C4-2B (cell line): ENCODE measurements at regions not wholly inside any gene's neighbourhood (a gene's known extent, or its start where the extent isn't known, plus 50 kb on each side); places are given as distances from the start of the nearest gene placed in this dataset.

Source experiments
- H3K27ac ChIP-seq: fragments of 450-650 bp; 2 replicates; pipeline ENCODE4 v1.5.1; 2017
- CTCF ChIP-seq: fragments of 450-650 bp; conservative IDR thresholded peaks from 2 replicates; pipeline ENCODE4 v1.5.1; 2017; ENCODE audit warnings: mild to moderate bottlenecking
- ZFX ChIP-seq: fragments of 450-650 bp; IDR thresholded peaks from 2 replicates; pipeline ENCODE4 v1.6.1; 2017

GRCh38 chr17:72366626-72367025 lies 245.8 kb downstream of the SOX9 start:
- TF ChIP-seq ZFX, result no peak
- no peak for TF ChIP-seq CTCF
- H3K27ac ChIP-seq, result no peak overlapping the region

- TF ChIP-seq CTCF, result no peak
- TF ChIP-seq ZFX, result no peak
- H3K27ac ChIP-seq, result no peak overlapping the region
Observed at GRCh38 chr17:72368191-72368590, 247.4 kb downstream of the SOX9 start.

- no peak overlapping the region for H3K27ac ChIP-seq
- TF ChIP-seq CTCF, result no peak
- TF ChIP-seq ZFX, result no peak
Observed at GRCh38 chr17:72369366-72369765, 248.5 kb downstream of the SOX9 start.

GRCh38 chr17:72370819-72371218 lies 250.0 kb downstream of the SOX9 start:
- H3K27ac ChIP-seq, result no peak overlapping the region
- TF ChIP-seq ZFX (no peak), CTCF (no peak)

GRCh38 chr17:72372185-72372584 lies 251.4 kb downstream of the SOX9 start:
- TF ChIP-seq ZFX, result no peak
- TF ChIP-seq CTCF, result no peak

GRCh38 chr17:72373910-72374741 lies 253.3 kb downstream of the SOX9 start:
- H3K27ac ChIP-seq, result peak overlapping the region; percentile 68
- TF ChIP-seq ZFX, result no peak
- TF ChIP-seq CTCF, result no peak

More at GRCh38 chr17:72372185-72372584, 251.4 kb downstream of the SOX9 start:
- no peak overlapping the region for H3K27ac ChIP-seq

- no peak overlapping the region for H3K27ac ChIP-seq
- TF ChIP-seq CTCF (no peak), ZFX (no peak)
Observed at GRCh38 chr17:72376526-72377345, 255.9 kb downstream of the SOX9 start.
